ENCODE measurements at regions not wholly inside any gene's neighbourhood (a gene's known extent, or its start where the extent isn't known, plus 50 kb on each side); places are given as distances from the start of the nearest gene placed in this dataset.
"Not testable (repeated sequence)": the region's sequence is repeated elsewhere in the genome, so short reads cannot be mapped to it uniquely, and the experiment has no call there.

DNA sequence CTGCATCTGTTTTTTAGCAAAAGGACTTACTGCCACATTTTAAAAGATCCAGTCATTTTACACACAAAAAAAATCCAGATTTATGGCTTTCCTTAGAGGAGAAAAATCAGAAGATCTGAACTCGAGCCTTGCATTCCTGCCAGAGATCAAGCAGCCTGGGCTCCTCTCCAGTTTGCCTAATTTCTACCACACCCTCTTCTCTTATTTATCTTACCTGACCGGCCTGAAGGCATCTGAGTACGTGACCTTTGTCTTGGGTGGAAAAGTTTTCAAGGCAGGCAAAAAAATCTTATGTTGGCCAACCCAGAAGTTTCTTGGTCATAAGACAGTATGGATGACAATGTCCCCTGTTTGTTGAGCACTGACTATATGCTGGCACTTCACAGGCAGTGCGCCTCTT lies 60.3 kb downstream of the CHRD start:
- no peak for DNase-seq (ENCODE audit: low read depth, low spot score)

- DNase-seq (ENCODE audit: low read depth, low spot score), result no peak
Measured at GRCh38 chr3:184441202-184441900, 61.5 kb downstream of the CHRD start.

DNA sequence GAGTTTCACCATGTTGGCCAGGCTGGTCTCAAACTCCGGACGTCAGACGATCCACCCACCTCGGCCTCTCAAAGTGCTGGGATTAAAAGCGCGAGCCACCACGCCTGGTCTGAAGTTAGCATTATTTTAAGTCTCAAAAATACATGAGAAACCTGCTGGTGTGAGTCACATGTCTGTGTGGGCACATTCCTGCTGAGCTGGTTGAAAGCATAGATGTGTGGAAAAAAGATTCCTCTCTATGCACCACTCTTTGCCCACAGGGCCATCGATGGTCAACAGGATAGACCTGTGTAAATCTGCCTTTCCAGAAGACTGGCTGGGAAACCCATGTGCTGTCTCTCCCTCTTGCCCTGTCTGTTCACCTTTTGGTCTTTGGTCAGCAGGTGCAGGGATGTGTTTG lies 63.5 kb downstream of the CHRD start:
- DNase-seq (ENCODE audit: low read depth, low spot score), result peak; percentile 49

- no peak for DNase-seq (ENCODE audit: low read depth, low spot score)
Measured at GRCh38 chr3:184443831-184444230, 64.0 kb downstream of the CHRD start.

- peak; percentile 91 for DNase-seq (ENCODE audit: low read depth, low spot score)
Measured at GRCh38 chr3:184448321-184449160, 68.7 kb downstream of the CHRD start.

GRCh38 chr3:184449161-184449515 lies 69.3 kb downstream of the CHRD start:
- DNase-seq (ENCODE audit: low read depth, low spot score), result no peak

DNA sequence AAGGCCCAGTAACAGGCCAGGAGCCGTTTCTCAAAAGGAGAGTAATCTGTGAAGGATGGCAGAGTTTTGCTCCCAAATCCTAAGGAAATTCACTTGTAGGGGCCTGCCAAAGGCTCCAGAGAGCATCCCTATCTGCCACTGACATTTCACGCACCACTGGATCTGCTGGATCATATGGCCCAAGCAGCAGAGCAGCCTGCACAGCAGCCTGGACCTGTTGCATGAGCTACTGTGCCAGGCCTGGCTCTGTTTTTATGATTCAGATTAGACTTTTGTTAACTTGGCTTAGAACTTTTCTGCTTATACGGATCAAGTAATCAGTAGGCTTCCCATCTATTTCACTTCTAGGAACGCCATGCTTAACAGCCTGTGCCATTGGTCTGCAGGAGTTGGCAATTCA lies 70.7 kb downstream of the CHRD start:
- DNase-seq (ENCODE audit: low read depth, low spot score), result no peak

DNA sequence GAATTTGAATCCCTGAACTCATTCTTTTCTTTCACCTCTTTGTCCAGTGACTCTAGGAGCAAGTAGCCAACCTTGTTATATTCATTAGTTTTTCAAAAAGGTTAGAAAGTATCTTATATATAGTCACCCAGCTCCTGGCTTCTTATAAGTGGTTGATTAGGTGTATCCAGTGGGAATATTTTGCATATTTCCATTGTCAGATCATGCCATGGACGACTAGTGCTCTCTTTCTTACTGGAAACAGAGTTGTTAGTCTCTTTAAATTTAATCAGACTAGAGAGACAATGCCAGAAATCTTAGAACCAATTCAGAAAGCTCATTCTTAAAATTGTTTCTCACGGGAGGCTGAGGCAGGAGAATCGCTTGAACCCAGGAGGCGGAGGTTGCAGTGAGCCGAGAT lies 73.4 kb downstream of the CHRD start:
- no peak for DNase-seq (ENCODE audit: low read depth, low spot score)

DNA sequence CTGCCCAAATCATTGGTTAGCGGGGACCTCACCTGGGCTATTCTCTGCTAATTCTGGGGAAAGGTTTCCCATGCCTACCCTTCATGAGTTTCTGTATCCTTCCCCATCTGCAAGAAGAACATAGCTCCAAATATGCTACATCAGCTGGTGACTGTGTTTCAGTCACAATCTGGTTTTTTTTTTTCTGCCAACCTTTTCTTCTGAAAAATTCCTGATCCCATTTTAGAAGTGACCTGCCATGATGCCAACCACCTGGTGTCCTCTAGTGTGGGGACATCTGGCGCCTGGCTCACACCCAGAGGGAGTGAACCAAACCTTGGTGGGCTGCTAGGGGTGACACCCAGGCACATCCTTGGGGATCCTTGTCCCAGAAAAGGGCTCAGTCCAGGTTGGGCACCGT lies 76.1 kb downstream of the CHRD start:
- DNase-seq (ENCODE audit: low read depth, low spot score), result no peak

GRCh38 chr3:184456476-184456875 lies 76.6 kb downstream of the CHRD start:
- no peak for DNase-seq (ENCODE audit: low read depth, low spot score)

- no peak for DNase-seq (ENCODE audit: low read depth, low spot score)
Measured at GRCh38 chr3:184457329-184457728, 77.5 kb downstream of the CHRD start.

DNA sequence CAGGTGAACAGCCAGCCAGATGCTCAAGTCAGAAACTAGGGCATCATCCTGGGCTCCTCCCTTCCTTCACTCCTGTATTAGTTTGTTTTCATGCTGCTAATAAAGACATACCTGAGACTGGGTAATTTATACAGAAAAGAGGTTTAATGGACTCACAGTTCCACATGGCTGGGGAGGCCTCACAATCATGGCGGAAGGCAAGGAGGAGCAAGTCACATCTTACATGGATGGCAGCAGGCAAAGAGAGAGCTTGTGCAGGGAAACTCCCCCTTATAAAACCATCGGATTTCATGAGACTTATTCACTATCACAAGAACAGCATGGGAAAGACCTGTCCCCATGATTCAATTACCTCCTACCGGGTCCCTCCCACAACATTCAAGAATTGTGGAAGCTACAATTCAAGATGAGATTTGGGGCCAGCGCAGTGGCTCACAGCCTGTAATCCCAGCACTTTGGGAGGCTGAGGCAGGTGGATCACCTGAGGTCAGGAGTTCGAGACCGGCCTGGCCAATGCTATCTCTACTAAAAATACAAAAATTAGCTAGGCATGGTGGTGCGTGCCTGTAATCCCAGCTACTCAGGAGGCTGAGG lies 78.0 kb downstream of the CHRD start:
- DNase-seq (ENCODE audit: low read depth, low spot score), result not testable (repeated sequence)

- DNase-seq (ENCODE audit: low read depth, low spot score), result peak; percentile 41
Measured at GRCh38 chr3:184459355-184459754, 79.5 kb downstream of the CHRD start.

GRCh38 chr3:184460276-184460675 lies 80.4 kb downstream of the CHRD start:
- no peak for DNase-seq (ENCODE audit: low read depth, low spot score)

GRCh38 chr3:184461219-184461618 lies 81.4 kb downstream of the CHRD start:
- no peak for DNase-seq (ENCODE audit: low read depth, low spot score)

- DNase-seq (ENCODE audit: low read depth, low spot score), result no peak
Measured at GRCh38 chr3:184465883-184466412, 86.1 kb downstream of the CHRD start.

GRCh38 chr3:184466413-184466960 lies 86.6 kb downstream of the CHRD start:
- peak; percentile 51 for DNase-seq (ENCODE audit: low read depth, low spot score)

DNA sequence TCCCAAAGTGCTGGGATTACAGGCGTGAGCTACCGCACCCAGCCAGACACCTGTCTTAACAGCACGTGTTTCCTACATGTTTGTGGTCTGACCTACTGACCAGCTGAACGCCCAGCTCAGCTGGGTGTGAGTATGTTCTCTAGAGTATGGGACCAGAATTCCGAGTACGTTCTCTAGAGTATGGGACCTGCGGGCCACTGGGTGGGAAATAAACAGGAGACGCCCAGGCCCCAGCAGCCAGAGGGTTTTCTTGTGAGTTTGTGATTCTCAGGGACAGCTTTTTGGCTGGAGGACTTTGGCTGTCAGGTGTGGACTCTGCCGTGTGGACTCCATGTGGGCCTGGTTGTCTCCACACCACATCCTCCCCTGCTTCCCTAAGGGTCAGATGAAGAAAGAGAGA lies 87.3 kb downstream of the CHRD start:
- DNase-seq (ENCODE audit: low read depth, low spot score), result no peak

DNA sequence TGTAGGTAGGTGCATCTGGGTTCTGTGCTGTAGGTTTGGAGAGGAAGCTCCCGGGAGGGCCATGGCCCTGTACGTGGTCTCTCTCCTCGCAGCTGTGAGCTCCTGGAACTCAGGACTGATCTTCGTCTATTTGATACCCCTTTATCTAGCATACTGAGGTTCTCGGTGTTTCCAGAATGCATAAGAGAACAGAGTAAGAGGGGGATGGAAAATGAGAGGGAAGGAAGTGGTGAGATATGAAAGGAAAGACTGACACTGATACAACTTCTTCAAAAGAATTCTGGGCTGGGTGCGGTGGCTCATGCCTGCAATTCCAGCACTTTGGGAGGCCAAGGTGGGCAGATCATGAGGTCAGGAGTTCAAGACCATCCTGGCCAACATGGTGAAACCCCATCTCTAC lies 90.7 kb downstream of the CHRD start:
- no peak for DNase-seq (ENCODE audit: low read depth, low spot score)

- DNase-seq (ENCODE audit: low read depth, low spot score), result no peak
Measured at GRCh38 chr3:184471439-184471838, 90.1 kb upstream of the EPHB3 start.

DNA sequence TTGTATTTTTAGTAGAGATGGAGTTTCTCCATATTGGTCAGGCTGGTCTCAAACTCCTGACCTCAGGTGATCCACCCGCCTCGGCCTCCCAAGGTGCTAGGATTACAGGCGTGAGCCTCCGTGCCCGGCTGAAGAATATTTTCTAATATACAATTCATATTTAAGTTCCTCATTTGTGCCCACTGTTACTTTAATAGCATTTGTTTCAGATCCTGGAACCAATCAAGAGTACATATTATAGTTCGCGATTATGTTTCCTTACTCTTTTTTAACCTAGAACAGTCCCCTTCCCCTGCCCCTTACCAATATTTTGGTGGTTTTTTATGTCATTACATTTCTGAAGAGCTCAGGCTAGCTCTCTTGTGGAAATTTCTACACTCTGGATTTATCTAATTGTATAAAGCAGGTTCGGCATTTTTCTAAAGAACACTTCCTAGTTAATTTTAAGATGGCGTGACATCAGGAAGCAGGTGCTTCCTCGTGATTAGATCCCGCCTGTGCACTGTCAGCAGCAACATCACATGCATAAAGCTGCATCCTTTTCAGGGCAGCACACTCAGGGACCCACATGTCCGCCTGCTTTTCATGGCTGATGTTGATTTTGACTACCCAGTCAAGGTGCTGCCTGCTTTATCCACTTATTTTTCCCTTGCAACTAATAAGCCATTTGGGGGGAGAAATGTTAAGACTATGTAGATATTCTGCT lies 88.7 kb upstream of the EPHB3 start:
- no peak for DNase-seq (ENCODE audit: low read depth, low spot score)

DNA sequence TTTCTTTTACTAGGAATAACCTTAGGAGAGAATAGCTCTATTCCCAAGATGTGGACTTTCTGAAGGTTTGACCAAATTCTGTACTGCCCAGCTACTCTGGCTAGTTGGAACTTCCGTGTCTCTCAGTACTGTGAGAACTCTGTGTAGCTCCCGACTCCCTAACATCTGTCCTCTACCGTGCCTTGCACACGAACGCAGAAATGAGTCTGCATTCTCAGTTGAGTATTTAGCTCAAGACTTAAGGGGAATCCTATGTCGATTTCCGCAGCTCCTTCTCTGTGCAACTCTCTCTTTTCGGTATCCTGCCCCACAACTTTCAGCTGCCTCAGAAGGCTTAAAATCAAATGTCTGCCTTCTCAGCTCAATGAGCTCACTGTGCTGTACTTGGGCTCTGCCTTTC lies 86.7 kb upstream of the EPHB3 start:
- DNase-seq (ENCODE audit: low read depth, low spot score), result no peak
